Fibroblast of skin of right biceps (primary cell): ENCODE measurements at regions not wholly inside any gene's neighbourhood (a gene's known extent, or its start where the extent isn't known, plus 50 kb on each side); places are given as distances from the start of the nearest gene placed in this dataset.

ENCODE experiments used
- DNase-seq: peaks from one replicate; pipeline ENCODE4 v3.0.0-alpha.2; 2013

DNA sequence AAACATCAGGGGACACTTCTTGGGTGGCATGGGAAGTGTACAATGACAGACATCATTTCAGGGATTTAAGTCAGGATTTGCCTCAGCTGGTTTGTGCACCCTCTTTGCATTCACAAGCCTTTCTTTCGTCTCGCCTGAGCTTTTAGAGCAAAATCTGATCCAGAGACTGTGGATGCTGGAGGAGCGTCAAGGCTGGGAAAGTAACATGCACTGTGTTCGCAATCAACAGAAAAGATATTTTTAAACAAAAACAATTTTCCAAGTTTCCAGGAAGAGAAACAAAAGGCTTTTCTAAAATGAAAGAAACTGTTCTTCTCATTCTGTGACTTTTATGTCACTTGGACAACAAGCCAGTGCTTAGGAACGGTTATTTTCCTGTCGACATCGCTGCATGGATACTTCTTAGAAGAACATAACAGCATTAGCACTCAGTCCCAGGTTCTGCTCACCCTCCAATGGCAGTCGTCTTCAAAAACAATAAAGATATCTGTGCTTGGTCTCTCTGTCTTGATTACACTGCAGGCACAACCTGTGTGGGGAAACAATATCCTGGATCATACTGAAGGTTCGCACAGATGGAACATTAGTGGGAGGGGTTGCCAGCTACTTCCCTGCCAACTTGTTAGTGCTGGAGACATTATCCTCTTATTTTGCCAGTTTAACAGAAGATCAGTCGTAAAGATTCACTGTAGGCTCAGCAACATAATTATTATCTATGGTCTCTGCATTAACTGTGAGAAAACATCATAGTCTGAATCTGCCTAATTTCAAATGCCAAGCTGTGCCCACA lies 403.3 kb upstream of the ATP2B1 start:
- no peak for DNase-seq

DNA sequence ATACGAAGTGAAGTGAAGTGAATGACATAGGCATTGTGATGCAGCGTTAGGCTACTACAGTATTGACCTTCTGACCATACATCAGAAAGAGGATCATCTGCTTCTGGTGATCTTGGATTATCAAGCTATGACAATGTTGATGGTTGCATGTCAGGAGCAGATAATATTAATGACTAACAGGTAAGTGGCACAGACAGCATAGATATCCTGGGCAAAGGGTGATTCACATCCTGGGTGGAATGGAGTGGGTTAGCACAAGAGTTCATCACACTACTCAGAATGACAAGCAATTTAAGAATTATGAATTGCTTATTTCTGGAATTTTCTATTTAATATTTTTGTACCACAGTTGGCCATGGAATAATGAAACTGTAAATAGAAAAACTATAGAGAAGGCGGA lies 397.9 kb upstream of the ATP2B1 start:
- DNase-seq: no peak

DNA sequence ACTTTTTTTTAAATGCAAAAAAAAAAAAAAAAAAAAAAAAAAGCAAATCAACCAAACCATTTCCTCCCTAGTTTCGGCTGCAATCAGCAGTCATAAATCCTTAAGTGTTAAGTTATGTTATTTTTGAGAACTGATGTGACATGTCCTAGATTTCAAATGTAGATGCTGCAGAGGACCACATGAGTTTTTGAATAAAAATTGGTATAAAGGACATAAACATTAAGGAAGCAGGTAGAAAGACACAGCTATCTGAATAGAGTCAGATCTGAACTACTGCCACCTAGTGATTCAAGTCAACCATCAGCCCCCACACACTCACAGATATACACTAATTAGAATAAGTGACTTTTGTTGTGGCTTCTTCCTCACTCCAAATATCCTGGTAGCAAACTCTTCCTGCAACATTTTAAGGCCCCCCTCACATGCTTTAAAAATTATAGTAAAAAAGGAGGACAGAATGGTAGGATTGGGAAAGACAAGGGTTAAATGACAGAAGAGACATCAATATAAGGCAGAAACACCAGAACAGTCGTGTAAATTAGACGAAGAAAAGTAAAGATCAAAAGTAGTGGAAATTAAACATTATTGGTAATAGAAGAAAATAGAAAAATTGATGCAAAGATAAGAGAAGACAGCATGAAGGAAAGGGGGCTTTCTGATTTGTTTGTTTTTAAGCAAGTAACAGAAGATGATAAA lies 394.5 kb upstream of the ATP2B1 start:
- DNase-seq: peak; percentile 28

- DNase-seq: no peak
Observed at GRCh38 chr12:90100579-90100978, 391.9 kb upstream of the ATP2B1 start.

DNA sequence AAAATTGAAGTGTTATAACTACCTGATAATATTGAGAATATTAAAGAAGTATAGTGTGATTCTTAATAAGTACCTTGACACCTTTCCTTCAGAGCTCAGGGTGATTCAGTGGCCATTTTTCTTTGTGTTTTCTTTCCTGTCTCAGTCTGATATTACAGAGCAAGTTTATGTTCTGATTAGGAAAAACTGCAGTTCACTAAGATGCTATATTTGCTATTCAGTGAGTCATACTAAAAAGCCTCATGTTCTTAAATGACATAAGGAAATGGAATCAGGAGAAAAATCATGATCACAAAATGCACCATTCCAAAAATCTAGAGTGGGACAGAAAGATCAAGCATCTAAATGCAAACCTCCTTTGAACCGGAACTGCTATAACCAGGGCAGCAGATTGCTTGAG lies 390.6 kb upstream of the ATP2B1 start:
- peak; percentile 41 for DNase-seq

- DNase-seq: peak; percentile 9
Observed at GRCh38 chr12:90098132-90098779, 389.6 kb upstream of the ATP2B1 start.

DNA sequence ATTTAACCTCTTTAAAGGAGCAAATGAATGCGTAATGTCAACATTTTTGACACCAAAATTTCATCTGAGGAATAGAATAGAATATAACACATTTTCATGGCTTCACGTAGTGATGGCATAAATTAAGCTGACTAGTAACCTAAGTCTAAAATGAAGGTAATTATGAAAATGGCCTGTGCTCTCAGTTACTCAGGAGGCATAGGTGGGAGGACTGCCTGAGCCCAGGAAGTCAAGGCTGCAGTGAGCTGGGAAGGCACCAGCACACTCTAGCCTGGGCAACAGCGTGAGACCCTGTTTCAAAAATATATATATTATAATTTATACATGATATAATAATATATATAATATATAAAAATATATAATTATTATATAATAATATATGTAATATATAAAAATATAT lies 383.2 kb upstream of the ATP2B1 start:
- no peak for DNase-seq

DNA sequence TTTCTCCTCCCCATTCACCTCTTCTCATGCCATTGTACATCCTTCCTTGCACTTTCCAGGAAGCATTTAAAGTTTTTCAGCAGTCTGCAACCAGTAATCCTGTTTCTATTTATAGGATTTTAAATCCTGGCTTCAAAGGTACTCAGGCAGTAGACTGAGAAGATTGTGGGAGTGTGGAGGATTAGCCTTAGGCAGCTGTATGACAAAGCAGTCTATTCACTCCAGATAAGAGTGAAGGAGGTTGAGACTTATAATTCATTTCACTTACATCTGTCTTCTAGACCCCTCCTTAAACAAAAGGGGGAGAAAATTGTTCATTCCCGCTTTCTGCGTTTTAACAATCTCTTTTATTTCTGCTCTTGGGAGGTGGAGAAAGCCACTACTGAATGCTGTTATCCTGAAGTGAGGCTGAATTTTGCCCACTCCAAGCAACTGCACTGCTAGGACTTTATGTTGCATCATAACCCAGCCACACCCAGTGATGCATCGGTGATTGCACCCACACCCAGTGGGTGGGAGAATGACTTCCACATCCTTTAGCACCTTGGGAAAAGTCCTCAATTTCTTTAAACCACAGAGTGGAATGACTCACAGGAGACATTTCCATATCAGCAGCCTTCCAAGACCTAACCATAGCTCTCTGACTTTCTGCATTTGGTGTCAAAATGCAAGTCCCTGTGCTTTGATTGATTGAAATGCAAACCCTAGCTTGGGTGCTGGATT lies 382.5 kb upstream of the ATP2B1 start:
- DNase-seq: peak; percentile 95

DNA sequence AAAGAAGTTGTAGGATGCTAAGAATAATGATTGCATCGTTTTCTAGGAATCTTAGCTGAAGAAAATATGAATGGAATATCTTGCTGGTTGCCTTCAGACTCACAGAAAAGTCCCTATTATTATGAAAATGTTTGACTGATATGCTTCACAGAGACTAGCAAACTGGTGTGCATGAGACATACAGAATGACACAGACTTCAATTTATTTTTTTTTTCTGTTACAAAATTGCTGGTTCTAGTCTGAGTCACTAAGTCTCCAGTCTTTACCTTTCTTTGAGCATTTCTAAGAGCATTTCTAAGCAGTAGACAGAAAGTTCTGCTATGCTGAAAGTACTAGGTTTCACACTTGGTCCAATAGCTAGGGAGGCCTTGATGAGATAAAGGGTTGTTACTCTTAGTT lies 377.6 kb upstream of the ATP2B1 start:
- peak; percentile 63 for DNase-seq

- DNase-seq: peak; percentile 51
Observed at GRCh38 chr12:90085494-90086274, 377.0 kb upstream of the ATP2B1 start.

GRCh38 chr12:90084018-90084417 lies 375.4 kb upstream of the ATP2B1 start:
- no peak for DNase-seq

- no peak for DNase-seq
Observed at GRCh38 chr12:90080616-90081015, 372.0 kb upstream of the ATP2B1 start.

- no peak for DNase-seq
Observed at GRCh38 chr12:90079529-90080210, 371.0 kb upstream of the ATP2B1 start.

DNA sequence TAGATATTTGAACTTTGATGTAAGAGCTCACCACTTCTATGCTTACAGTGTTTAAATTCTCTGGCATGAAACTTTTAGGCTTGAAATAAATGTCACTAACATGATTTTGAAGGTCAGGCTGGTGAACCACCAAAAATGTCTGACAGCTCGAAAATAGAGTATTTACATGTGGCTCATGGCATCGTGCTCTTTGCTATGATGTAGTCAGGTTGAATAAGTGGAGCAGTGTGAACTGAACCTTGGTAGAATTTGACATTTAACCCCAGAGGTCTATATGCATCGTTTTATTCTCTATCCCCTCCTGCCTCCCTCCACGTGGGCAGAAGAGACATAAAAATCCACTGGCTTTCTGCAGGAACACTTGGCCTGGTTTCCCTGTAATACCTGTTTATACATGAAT lies 369.7 kb upstream of the ATP2B1 start:
- no peak for DNase-seq

DNA sequence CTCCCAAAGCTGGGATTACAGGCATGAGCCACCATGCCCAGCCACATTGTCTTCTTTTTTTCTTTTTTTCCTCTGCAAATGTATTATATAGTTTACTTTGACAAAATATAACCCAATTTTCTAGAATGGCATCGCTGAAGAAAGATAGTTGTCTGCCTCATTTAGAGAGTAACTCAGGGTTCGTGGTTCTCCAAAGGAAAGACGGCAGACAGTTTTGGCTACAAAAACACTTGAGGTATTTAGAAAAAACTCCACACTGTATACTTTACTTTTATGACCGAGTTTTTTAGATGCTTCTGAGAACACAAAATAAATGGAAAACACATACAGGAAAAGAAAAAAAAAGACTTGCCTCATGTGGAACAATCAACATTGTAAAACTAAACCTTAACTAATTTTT lies 369.1 kb upstream of the ATP2B1 start:
- DNase-seq: no peak

- no peak for DNase-seq
Observed at GRCh38 chr12:90076851-90077319, 368.2 kb upstream of the ATP2B1 start.

DNA sequence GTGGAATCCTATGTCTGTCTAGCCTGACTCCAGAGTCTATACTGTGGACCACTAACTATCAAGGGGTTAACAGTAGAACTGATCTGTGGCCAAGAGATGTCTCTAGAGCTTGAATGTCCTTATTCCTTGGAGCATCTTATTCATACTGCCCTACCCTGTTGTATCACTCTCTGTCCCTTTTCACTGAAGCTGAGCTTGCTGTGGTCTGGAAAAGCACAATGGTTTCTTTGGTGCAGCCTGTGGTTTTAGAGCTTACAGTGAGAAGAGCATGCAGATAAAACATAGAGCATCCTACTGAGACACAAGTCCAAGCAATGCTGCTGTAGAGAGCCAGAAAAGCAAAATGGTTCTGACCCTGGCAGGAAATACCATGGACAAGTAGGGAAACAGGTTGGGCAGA lies 367.0 kb upstream of the ATP2B1 start:
- DNase-seq: no peak

DNA sequence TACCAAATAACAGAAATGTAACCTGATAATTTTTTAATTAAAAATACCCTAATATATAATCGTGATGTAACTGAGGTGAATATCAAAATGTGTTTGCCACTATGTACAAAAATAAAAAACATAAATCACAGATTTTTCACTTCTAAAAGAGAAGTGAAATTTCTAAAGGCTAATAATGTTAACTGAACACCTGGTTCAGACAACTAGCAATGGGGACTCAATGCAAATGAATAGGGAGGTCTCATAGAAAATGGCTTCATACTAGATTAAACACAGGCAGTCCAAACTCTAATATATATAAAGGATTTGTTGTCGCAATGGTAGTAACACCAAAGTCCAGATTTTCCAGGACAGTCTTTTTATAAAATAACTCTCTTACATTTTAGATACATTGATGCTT lies 365.4 kb upstream of the ATP2B1 start:
- DNase-seq: no peak

- DNase-seq: no peak
Observed at GRCh38 chr12:90071996-90072395, 363.4 kb upstream of the ATP2B1 start.

- DNase-seq: no peak
Observed at GRCh38 chr12:90069711-90070110, 361.1 kb upstream of the ATP2B1 start.

GRCh38 chr12:90067791-90068190 lies 359.2 kb upstream of the ATP2B1 start:
- DNase-seq: no peak
